B cell (primary cell): ENCODE measurements at regions not wholly inside any gene's neighbourhood (a gene's known extent, or its start where the extent isn't known, plus 50 kb on each side); places are given as distances from the start of the nearest gene placed in this dataset.
"Not testable (repeated sequence)": the region's sequence is repeated elsewhere in the genome, so short reads cannot be mapped to it uniquely, and the experiment has no call there.

Experiments used
- EZH2 ChIP-seq: IDR thresholded peaks from 2 replicates; pipeline ENCODE4 v1.6.1; 2012; ENCODE audit warnings: borderline replicate concordance, low read depth, mild to moderate bottlenecking, moderate library complexity, low read length; ENCODE audit not compliant: insufficient read depth, poor library complexity, severe bottlenecking
- TF ChIP-seq, protein P1 (sequence below): fragments of 200-600 bp; IDR thresholded peaks from one replicate; pipeline ENCODE4 v1.8.0; 2022; ENCODE audit warnings: antibody characterized with exemption, mild to moderate bottlenecking

DNA sequence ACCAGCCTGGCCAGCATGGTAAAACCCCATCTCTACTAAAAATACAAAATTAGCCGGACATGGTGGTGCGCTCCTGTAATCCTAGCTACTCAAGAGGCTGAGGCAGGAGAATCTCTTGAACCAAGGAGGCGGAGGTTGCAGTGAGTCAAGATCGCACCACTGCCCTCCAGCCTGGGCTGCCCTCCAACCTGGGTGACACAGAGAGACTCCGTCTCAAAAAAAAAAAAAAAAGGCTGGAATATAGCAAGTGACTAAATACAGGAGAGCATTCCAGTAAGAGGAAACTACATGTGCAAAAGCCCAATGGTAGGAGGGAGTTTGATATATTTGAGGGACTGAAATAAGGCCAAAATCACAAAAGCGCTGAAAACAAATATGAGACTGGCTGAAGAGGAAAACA is 76.5 kb upstream of the NR5A2 start:
- TF ChIP-seq, protein P1, sequence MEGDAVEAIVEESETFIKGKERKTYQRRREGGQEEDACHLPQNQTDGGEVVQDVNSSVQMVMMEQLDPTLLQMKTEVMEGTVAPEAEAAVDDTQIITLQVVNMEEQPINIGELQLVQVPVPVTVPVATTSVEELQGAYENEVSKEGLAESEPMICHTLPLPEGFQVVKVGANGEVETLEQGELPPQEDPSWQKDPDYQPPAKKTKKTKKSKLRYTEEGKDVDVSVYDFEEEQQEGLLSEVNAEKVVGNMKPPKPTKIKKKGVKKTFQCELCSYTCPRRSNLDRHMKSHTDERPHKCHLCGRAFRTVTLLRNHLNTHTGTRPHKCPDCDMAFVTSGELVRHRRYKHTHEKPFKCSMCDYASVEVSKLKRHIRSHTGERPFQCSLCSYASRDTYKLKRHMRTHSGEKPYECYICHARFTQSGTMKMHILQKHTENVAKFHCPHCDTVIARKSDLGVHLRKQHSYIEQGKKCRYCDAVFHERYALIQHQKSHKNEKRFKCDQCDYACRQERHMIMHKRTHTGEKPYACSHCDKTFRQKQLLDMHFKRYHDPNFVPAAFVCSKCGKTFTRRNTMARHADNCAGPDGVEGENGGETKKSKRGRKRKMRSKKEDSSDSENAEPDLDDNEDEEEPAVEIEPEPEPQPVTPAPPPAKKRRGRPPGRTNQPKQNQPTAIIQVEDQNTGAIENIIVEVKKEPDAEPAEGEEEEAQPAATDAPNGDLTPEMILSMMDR, result not testable (repeated sequence)
- TF ChIP-seq EZH2, result not testable (repeated sequence)
